Common myeloid progenitor, CD34-positive (primary cell): ENCODE measurements at regions not wholly inside any gene's neighbourhood (a gene's known extent, or its start where the extent isn't known, plus 50 kb on each side); places are given as distances from the start of the nearest gene placed in this dataset.

ENCODE experiments used
- CTCF ChIA-PET: fragments of 350-600 bp; sonication (Branson Sonifier 250); formaldehyde crosslinking; loops from one replicate; lab custom pipeline; 2021; ENCODE audit warnings: antibody characterized with exemption; lab: Charles Lee
- POLR2A ChIA-PET: fragments of 350-600 bp; sonication (Branson Sonifier 250); formaldehyde crosslinking; loops from one replicate; lab custom pipeline; 2021; ENCODE audit warnings: antibody characterized with exemption; lab: Charles Lee
- DNase-seq, 3 donors: peaks; one replicate each; pipeline versions ENCODE4 v3.0.0 to v3.0.0-alpha.2; 2013
- H3K27ac ChIP-seq, 2 experiments: 1 replicate in 1 of 2; 2 replicates in 1 of 2; pipeline ENCODE4 v1.7.0; 2013; ENCODE audit warnings: inconsistent platforms in 2 of 2, low read length in 2 of 2, mild to moderate bottlenecking in 2 of 2, low read depth in 1 of 2, moderate library complexity in 1 of 2; ENCODE audit not compliant: severe bottlenecking in 2 of 2, insufficient read depth in 1 of 2, poor library complexity in 1 of 2
- H3K27me3 ChIP-seq, 5 experiments: replicated peaks in 2 of 5; 1 replicate in 3 of 5; 2 replicates in 2 of 5; pipeline versions ENCODE4 v1.6.1 to v1.7.0; 2013; ENCODE audit warnings: low read length in 4 of 5, mild to moderate bottlenecking in 2 of 5, moderate library complexity in 2 of 5, inconsistent platforms in 1 of 5; ENCODE audit not compliant: insufficient read depth in 5 of 5, control insufficient read depth in 4 of 5
- H3K36me3 ChIP-seq, 4 experiments: 1 replicate in 2 of 4; 2 replicates in 2 of 4; pipeline versions ENCODE4 v1.6.1 to v1.7.0; 2013; ENCODE audit warnings: low read length in 3 of 4, control low read depth in 1 of 4, mild to moderate bottlenecking in 1 of 4; ENCODE audit not compliant: control insufficient read depth in 4 of 4, insufficient read depth in 4 of 4
- H3K4me1 ChIP-seq, 4 experiments: 1 replicate in 3 of 4; 2 replicates in 1 of 4; pipeline versions ENCODE4 v1.6.1 to v1.7.1; 2013; ENCODE audit warnings: low read length in 3 of 4, mild to moderate bottlenecking in 3 of 4, control low read depth in 1 of 4, inconsistent platforms in 1 of 4, moderate library complexity in 1 of 4; ENCODE audit not compliant: control insufficient read depth in 4 of 4, insufficient read depth in 4 of 4; ENCODE audit errors: control extremely low read depth in 1 of 4
- H3K4me3 ChIP-seq, 7 experiments: 1 replicate in 4 of 7; 2 replicates in 3 of 7; pipeline versions ENCODE4 v1.5.1 to v1.7.0; 2013; ENCODE audit warnings: mild to moderate bottlenecking in 7 of 7, low read length in 6 of 7, moderate library complexity in 6 of 7, inconsistent platforms in 2 of 7, low read depth in 2 of 7, control low read depth in 1 of 7; ENCODE audit not compliant: insufficient read depth in 4 of 7, control insufficient read depth in 1 of 7; ENCODE audit errors: extremely low read depth in 1 of 7
- H3K9me3 ChIP-seq, 5 experiments: 1 replicate in 4 of 5; 2 replicates in 1 of 5; pipeline versions ENCODE4 v1.6.1 to v1.7.1; 2013; ENCODE audit warnings: low read length in 4 of 5, mild to moderate bottlenecking in 2 of 5, inconsistent platforms in 1 of 5, low read depth in 1 of 5, moderate library complexity in 1 of 5; ENCODE audit not compliant: control insufficient read depth in 4 of 5, insufficient read depth in 2 of 5; ENCODE audit errors: control extremely low read depth in 1 of 5
- WGBS: methylation state at CpG from one replicate; pipeline ENCODE4 v1.1.5; 2013; ENCODE audit not compliant: insufficient coverage; 5-methylcytosine and 5-hydroxymethylcytosine counted together

- WGBS: 94% methylated on average over 4 of the region's 4 CpGs
- Histone ChIP-seq H3K4me3 (no peak overlapping the region), H3K36me3 (no peaks in the 10 kb centered on the region), H3K4me1 (no peaks in the 10 kb centered on the region), H3K27ac (no peak overlapping the region), H3K27me3 (no peaks in the 10 kb centered on the region), H3K9me3 (no peaks in the 10 kb centered on the region)
- ChIA-PET CTCF (no interaction called here), POLR2A (no interaction called here)
- DNase-seq: no peak
Observed at GRCh38 chr5:72733810-72734209, 82.7 kb upstream of the TNPO1 start.

DNA sequence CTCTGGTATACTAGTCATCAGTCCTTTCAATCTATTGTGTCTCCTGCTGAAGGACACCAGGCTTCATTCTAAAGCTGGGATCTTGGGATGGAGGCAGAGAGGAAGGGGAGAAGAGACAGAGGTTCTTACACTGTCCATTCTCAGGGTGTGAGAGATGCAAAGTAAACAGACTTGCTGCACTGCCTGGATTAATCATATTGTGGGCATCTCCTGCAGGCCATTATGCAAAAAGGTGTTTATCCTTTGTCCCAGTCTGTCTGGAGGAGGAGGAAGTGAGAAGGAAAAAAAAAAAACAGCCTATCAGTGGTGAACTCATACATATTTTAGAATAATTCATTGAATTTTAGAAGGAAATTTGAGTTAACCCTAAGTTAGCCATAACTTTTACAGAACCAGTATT lies 92.9 kb upstream of the TNPO1 start:
- Histone ChIP-seq H3K4me1 (no peaks in the 10 kb centered on the region), H3K4me3 (no peak overlapping the region), H3K27ac (no peak overlapping the region), H3K27me3 (peaks cover 0 to 3% (median 0%) of the 10 kb centered on the region in 5 experiments), H3K9me3 (no peaks in the 10 kb centered on the region), H3K36me3 (no peaks in the 10 kb centered on the region)
- no peak for DNase-seq
- CTCF ChIA-PET: no interaction called here
- POLR2A ChIA-PET: no interaction called here

- CTCF ChIA-PET: no interaction called here
- H3K4me1 ChIP-seq: no peaks in the 10 kb centered on the region
- no peak for DNase-seq
- WGBS: 92% methylated on average over 3 of the region's 5 CpGs
- H3K9me3 ChIP-seq: no peaks in the 10 kb centered on the region
- H3K4me3 ChIP-seq: no peak overlapping the region
- no peak overlapping the region for H3K27ac ChIP-seq
- H3K27me3 ChIP-seq: peaks cover 0 to 3% (median 0%) of the 10 kb centered on the region in 5 experiments
- H3K36me3 ChIP-seq: no peaks in the 10 kb centered on the region
- POLR2A ChIA-PET: no interaction called here
Observed at GRCh38 chr5:72722792-72723452, 93.5 kb upstream of the TNPO1 start.

DNA sequence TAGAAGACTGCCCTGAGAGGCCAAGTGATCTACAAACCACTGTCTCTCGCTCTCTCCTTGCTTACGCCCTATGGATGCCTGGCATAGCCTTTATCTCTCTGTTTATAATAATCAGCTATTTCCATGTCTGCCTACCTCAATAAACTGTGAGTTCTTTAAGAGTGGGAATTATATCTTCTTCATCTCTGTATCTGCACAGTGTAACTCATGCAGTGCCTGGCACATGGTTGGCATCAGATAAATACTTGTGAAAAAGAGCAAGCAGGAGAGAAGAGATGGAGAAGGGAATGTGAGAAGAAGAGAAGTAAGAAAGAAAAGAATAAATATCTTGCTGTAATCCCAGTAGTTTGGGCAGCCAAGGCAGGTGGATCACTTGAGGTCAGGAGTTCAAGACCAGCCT lies 94.6 kb upstream of the TNPO1 start:
- no peaks in the 10 kb centered on the region for H3K4me1 ChIP-seq
- 40% methylated on average over 1 of the region's 2 CpGs for WGBS

DNA sequence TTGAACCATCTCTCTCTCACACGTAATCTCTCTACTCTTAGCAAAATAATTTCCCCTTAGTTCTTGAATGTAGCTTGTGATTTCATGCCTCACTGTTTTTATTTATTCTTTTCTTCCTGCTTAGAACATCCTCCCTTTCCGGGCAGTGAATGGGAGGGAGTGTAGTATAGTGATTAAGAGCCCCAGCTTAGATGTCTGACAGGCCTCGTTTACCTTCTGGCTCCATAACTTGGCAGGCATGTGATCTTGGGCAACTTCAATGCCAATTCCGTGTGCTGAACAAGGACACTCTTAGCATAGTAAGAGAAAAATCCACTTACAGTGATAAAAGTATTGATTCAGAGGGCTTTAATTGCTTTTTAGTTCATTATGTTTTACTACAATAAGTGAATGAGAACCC lies 96.3 kb upstream of the TNPO1 start:
- Histone ChIP-seq H3K36me3 (no peaks in the 10 kb centered on the region), H3K9me3 (no peaks in the 10 kb centered on the region), H3K27me3 (peaks cover 0 to 3% (median 0%) of the 10 kb centered on the region in 5 experiments), H3K4me1 (no peaks in the 10 kb centered on the region), H3K4me3 (no peak overlapping the region), H3K27ac (no peak overlapping the region)
- CTCF ChIA-PET: no interaction called here
- WGBS: 100% methylated on average over 1 of the region's 4 CpGs
- POLR2A ChIA-PET: interaction anchor here (0.6 kb wide), 1 partner anchor 64 kb away, joined by 3 read pairs; no protein-coding TSS in a partner anchor
- no peak for DNase-seq

More for the DNA sequence above, 94.6 kb upstream of the TNPO1 start:
- H3K27ac ChIP-seq: no peak overlapping the region
- no peaks in the 10 kb centered on the region for H3K9me3 ChIP-seq
- no peak overlapping the region for H3K4me3 ChIP-seq
- H3K27me3 ChIP-seq: peaks cover 0 to 3% (median 0%) of the 10 kb centered on the region in 5 experiments
- H3K36me3 ChIP-seq: no peaks in the 10 kb centered on the region
- ChIA-PET POLR2A (interaction anchor here (0.6 kb wide), 1 partner anchor 16 kb away, joined by 4 read pairs; no protein-coding TSS in a partner anchor), CTCF (no interaction called here)
- DNase-seq: no peak

DNA sequence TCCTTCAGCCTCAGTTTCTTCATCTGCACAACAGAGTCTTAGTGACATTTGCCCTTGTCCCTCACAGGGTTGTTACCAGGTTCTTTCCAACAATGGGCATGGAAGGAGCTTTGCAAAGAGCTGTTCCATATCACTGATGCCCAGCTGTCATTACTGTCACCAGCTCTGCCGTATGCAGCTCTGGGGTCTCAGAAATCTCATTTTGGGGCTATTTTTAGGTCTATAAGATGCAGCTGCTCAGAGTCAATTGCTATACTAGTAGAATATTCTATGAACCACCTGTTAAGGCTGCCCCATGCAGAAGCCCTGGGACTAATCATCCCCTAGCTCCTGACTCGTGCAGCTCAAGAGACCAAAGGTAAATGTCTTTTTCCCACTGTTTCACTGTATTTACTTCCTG lies 105.1 kb upstream of the TNPO1 start:
- POLR2A ChIA-PET: interaction anchor here (0.6 kb wide), 1 partner anchor 38 kb away, joined by 7 read pairs; no protein-coding TSS in a partner anchor
- Histone ChIP-seq H3K36me3 (no peaks in the 10 kb centered on the region), H3K4me1 (no peaks in the 10 kb centered on the region), H3K27me3 (peaks cover 0 to 5% (median 2%) of the 10 kb centered on the region in 5 experiments), H3K9me3 (peaks cover 0 to 10% (median 5%) of the 10 kb centered on the region in 5 experiments), H3K27ac (no peak overlapping the region), H3K4me3 (no peak overlapping the region)
- 100% methylated on average over 2 of the region's 2 CpGs for WGBS
- CTCF ChIA-PET: no interaction called here
- DNase-seq: no peak

DNA sequence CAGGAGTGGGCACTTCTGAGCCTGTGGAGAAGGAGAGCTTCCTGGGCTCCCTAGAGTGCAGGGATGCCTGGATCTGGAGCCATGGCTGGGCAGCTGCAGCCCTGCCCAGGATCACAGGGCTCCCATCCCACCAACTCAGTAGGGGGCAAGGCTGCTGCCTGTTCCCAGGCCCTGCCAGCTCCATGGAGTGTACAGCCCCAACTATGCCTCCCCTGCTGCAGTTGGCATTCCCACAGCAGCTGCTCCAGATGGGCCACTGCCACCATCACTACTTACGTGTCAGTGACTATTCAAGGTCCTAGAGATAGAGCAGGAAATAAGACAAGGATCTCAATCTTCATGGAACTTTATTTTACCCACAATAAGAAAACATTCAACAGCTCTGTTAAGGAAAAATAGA lies 107.1 kb upstream of the TNPO1 start:
- no CpG with 5 or more reads among the region's 1 CpG for WGBS
- DNase-seq: no peak

More for the DNA sequence above, 107.1 kb upstream of the TNPO1 start:
- Histone ChIP-seq H3K27ac (no peak overlapping the region), H3K4me1 (no peaks in the 10 kb centered on the region), H3K36me3 (no peaks in the 10 kb centered on the region), H3K27me3 (peaks cover 0 to 5% (median 2%) of the 10 kb centered on the region in 5 experiments), H3K4me3 (no peak overlapping the region), H3K9me3 (peaks cover 0 to 10% (median 5%) of the 10 kb centered on the region in 5 experiments)
- ChIA-PET CTCF (no interaction called here), POLR2A (no interaction called here)
